ENCODE measurements at regions not wholly inside any gene's neighbourhood (a gene's known extent, or its start where the extent isn't known, plus 50 kb on each side); places are given as distances from the start of the nearest gene placed in this dataset.

DNA sequence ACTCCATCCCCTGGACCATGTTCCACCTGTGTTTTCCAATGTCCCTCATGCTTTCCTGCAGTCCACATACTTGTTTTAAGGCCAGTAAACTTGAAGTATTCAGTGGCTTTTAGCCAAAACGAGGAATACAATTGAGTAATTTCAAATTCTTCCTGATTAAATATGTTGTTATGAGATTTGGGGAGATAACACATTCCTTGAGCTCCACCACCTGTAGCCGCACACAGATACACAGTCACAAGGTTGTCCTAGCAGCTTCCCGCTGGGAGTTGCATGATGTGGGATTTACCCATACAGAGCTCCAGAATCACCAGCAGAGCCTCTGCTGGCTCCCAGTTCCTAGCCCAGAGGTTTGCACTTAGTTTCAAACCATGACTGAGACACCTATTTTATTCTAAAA, 53.6 kb upstream of the FRY start:
- Histone ChIP-seq H3K9me3 (ENCODE audit: control insufficient read depth, low read length) (no peaks in the 10 kb centered on the region), H3K27me3 (ENCODE audit: control insufficient read depth, insufficient read depth, low read length) (no peaks in the 10 kb centered on the region), H3K4me1 (ENCODE audit: control insufficient read depth, insufficient read depth, low read length) (peaks cover 7% of the 10 kb centered on the region), H3K36me3 (ENCODE audit: control insufficient read depth, insufficient read depth, low read length) (no peaks in the 10 kb centered on the region), H3K4me3 (ENCODE audit: low read length) (no peak overlapping the region), H3K9ac (ENCODE audit: low read length) (no peak overlapping the region)

GRCh38 chr13:31980830-31981229, 50.7 kb upstream of the FRY start:
- Histone ChIP-seq H3K4me3 (ENCODE audit: low read length) (no peak overlapping the region), H3K36me3 (ENCODE audit: control insufficient read depth, insufficient read depth, low read length) (no peaks in the 10 kb centered on the region), H3K4me1 (ENCODE audit: control insufficient read depth, insufficient read depth, low read length) (peaks cover 11% of the 10 kb centered on the region), H3K9ac (ENCODE audit: low read length) (no peak overlapping the region), H3K27me3 (ENCODE audit: control insufficient read depth, insufficient read depth, low read length) (no peaks in the 10 kb centered on the region), H3K9me3 (ENCODE audit: control insufficient read depth, low read length) (no peaks in the 10 kb centered on the region)
